Hepatocyte (in vitro differentiated cells): ENCODE measurements at regions not wholly inside any gene's neighbourhood (a gene's known extent, or its start where the extent isn't known, plus 50 kb on each side); places are given as distances from the start of the nearest gene placed in this dataset.

Experiments
- CTCF ChIP-seq: fragments of 200-600 bp; sonication (generic); IDR thresholded peaks from 2 replicates; pipeline ENCODE4 v1.5.1; 2016; ENCODE audit warnings: antibody characterized with exemption, mild to moderate bottlenecking; ENCODE audit not compliant: poor library complexity
- EZH2 ChIP-seq: fragments of 200-600 bp; sonication (generic); IDR thresholded peaks from 2 replicates; pipeline ENCODE4 v1.6.1; 2016; ENCODE audit warnings: antibody characterized with exemption, mild to moderate bottlenecking, borderline replicate concordance

- TF ChIP-seq CTCF (no peak), EZH2 (no peak)
Measured at GRCh38 chr18:61703508-61703907, 189.3 kb downstream of the RNF152 start.
